Endothelial cell of umbilical vein (primary cell): ENCODE measurements at regions not wholly inside any gene's neighbourhood (a gene's known extent, or its start where the extent isn't known, plus 50 kb on each side); places are given as distances from the start of the nearest gene placed in this dataset.

ENCODE experiments used
- BruUV-seq: library from RNA; stranded (reverse); fragments of 400-500 nt; replicated peaks from 2 replicates; lab custom pipeline; 2021; lab: Mats Ljungman, UMichigan
- CTCF ChIA-PET: fragments of 300-600, 350-600 bp; sonication (Branson Sonifier 250); formaldehyde crosslinking; loops from one replicate; lab custom pipeline; 2021; ENCODE audit warnings: antibody characterized with exemption, inconsistent platforms; lab: Charles Lee
- POLR2A ChIA-PET: fragments of 300-600, 350-600 bp; sonication (Branson Sonifier 250); formaldehyde crosslinking; loops from one replicate; lab custom pipeline; 2021; ENCODE audit warnings: antibody characterized with exemption, inconsistent platforms; lab: Charles Lee
- DNase-seq: peaks from one replicate; pipeline ENCODE4 v3.0.0-alpha.2; 2011; ENCODE audit warnings: low read depth, low spot score
- FAIRE-seq: peaks from 2 replicates; lab custom pipeline; 2011; peaks lifted over from hg19 to GRCh38; lab: Jason Lieb, UNC
- H2AFZ ChIP-seq: 2 replicates; pipeline ENCODE4 v1.6.0; 2012; ENCODE audit warnings: low read depth, low read length, control low read depth, inconsistent platforms
- H3K27ac ChIP-seq: 2 replicates; pipeline ENCODE4 v1.5.1; 2011; ENCODE audit warnings: low read depth, mild to moderate bottlenecking, control low read depth, low read length, moderate library complexity; ENCODE audit not compliant: insufficient read depth
- H3K27me3 ChIP-seq, 2 experiments: 2 replicates each; pipeline versions ENCODE4 v1.6.0 to v1.6.1; 2011; ENCODE audit warnings: low read length in 2 of 2, mixed read lengths in 1 of 2; ENCODE audit not compliant: control insufficient read depth in 2 of 2, insufficient read depth in 2 of 2
- H3K36me3 ChIP-seq, 2 experiments: 2 replicates in 1 of 2; 3 replicates in 1 of 2; pipeline ENCODE4 v1.5.1; 2011; ENCODE audit warnings: low read length in 2 of 2, mild to moderate bottlenecking in 1 of 2, moderate library complexity in 1 of 2; ENCODE audit not compliant: control insufficient read depth in 2 of 2, insufficient read depth in 2 of 2; ENCODE audit errors: extremely low read depth in 1 of 2
- H3K4me1 ChIP-seq: 3 replicates; pipeline ENCODE4 v1.5.1; 2011; ENCODE audit warnings: mild to moderate bottlenecking, low read length; ENCODE audit not compliant: control insufficient read depth, insufficient read depth; ENCODE audit errors: extremely low read depth
- H3K4me2 ChIP-seq: 2 replicates; pipeline ENCODE4 v1.6.1; 2011; ENCODE audit warnings: low read length, control low read depth, mixed read lengths; ENCODE audit not compliant: insufficient read depth
- H3K4me3 ChIP-seq, 3 experiments: fragments of 200-600 bp in 1 of 3; sonication (generic), shearing (Covaris generic) in 1 of 3; replicated peaks in 1 of 3; 2 replicates each; pipeline ENCODE4 v1.5.1; 2011 to 2016; ENCODE audit warnings: control low read depth in 3 of 3, low read length in 3 of 3, mild to moderate bottlenecking in 2 of 3, inconsistent platforms in 1 of 3, low read depth in 1 of 3, moderate library complexity in 1 of 3; ENCODE audit not compliant: insufficient read depth in 1 of 3
- H3K79me2 ChIP-seq: 2 replicates; pipeline ENCODE4 v1.6.0; 2012; ENCODE audit warnings: low read length, inconsistent platforms; ENCODE audit not compliant: control insufficient read depth, insufficient read depth
- H3K9ac ChIP-seq: replicated peaks from 2 replicates; pipeline ENCODE3; 2011; ENCODE audit warnings: low read length, control low read depth; ENCODE audit not compliant: insufficient read depth; ENCODE audit errors: extremely low read depth
- H3K9me1 ChIP-seq: replicated peaks from 3 replicates; pipeline ENCODE4 v1.6.0; 2011; ENCODE audit warnings: mild to moderate bottlenecking, low read length; ENCODE audit not compliant: control insufficient read depth, insufficient read depth; ENCODE audit errors: extremely low read depth
- H3K9me3 ChIP-seq: replicated peaks from 2 replicates; pipeline ENCODE4 v1.5.1; 2012; ENCODE audit warnings: low read length, inconsistent platforms; ENCODE audit not compliant: control insufficient read depth, insufficient read depth
- H4K20me1 ChIP-seq: replicated peaks from 2 replicates; pipeline ENCODE3; 2011; ENCODE audit warnings: mild to moderate bottlenecking, low read length; ENCODE audit not compliant: control insufficient read depth, insufficient read depth; ENCODE audit errors: extremely low read depth
- CTCF ChIP-seq, 2 donors: IDR thresholded peaks; 1 replicate in 1 of 2; 2 replicates in 1 of 2; pipeline ENCODE4 v1.5.1; 2011; ENCODE audit warnings: low read length in 2 of 2, mild to moderate bottlenecking in 2 of 2, moderate library complexity in 2 of 2, control low read depth in 1 of 2, inconsistent platforms in 1 of 2, low read depth in 1 of 2; ENCODE audit not compliant: insufficient read depth in 1 of 2; ENCODE audit errors: extremely low read depth in 1 of 2
- EZH2 ChIP-seq: IDR thresholded peaks from 2 replicates; pipeline ENCODE4 v1.6.1; 2012; ENCODE audit warnings: borderline replicate concordance, low read depth, mild to moderate bottlenecking, moderate library complexity, low read length, inconsistent platforms; ENCODE audit not compliant: severe bottlenecking
- FOS ChIP-seq: IDR thresholded peaks from 2 replicates; pipeline ENCODE4 v1.6.1; 2011; ENCODE audit warnings: mild to moderate bottlenecking, low read length, moderate library complexity, borderline replicate concordance; ENCODE audit not compliant: insufficient read depth
- GATA2 ChIP-seq: IDR thresholded peaks from 2 replicates; pipeline ENCODE4 v1.7.0; 2011; ENCODE audit warnings: low read depth, mild to moderate bottlenecking, moderate library complexity, mixed read lengths, low read length; ENCODE audit not compliant: insufficient read length, insufficient read depth
- JUN ChIP-seq: IDR thresholded peaks from 2 replicates; pipeline ENCODE4 v1.6.1; 2011; ENCODE audit warnings: borderline replicate concordance, low read depth; ENCODE audit not compliant: insufficient read length, insufficient read depth
- MAX ChIP-seq: IDR thresholded peaks from 2 replicates; pipeline ENCODE4 v1.6.1; 2011; ENCODE audit not compliant: insufficient read depth, insufficient read length
- MYC ChIP-seq: IDR thresholded peaks from one replicate; pipeline ENCODE4 v1.6.1; 2011; ENCODE audit warnings: mild to moderate bottlenecking, low read depth, low read length
- POLR2A ChIP-seq: IDR thresholded peaks from 2 replicates; pipeline ENCODE4 v1.6.1; 2012; ENCODE audit warnings: low read depth, mild to moderate bottlenecking, control low read depth, low read length
- POLR2AphosphoS5 ChIP-seq: IDR thresholded peaks from 2 replicates; pipeline ENCODE4 v1.6.1; 2012; ENCODE audit warnings: low read depth, mild to moderate bottlenecking, control low read depth, low read length, moderate library complexity; ENCODE audit not compliant: insufficient read depth
- dilution Hi-C: fragments of 300-500 bp; cut with MboI; formaldehyde crosslinking; loops from one replicate; pipeline ENCODE4 v1.15.0; 2019; ENCODE audit warnings: low sequenced_read_pairs; ENCODE audit not compliant: extremely low pct_ligation_motif_present
- intact Hi-C: fragments of 100-400 bp; cut with micrococcal nuclease; formaldehyde crosslinking; loops from one replicate; pipeline ENCODE4 v1.10.0; 2022

GRCh38 chr2:234841321-234842015, 110.3 kb upstream of the SH3BP4 start:
- no TSS peak for BruUV-seq
- Histone ChIP-seq H3K4me1 (peaks cover 19% of the 10 kb centered on the region), H3K27ac (no peak overlapping the region), H3K9me1 (no peaks in the 10 kb centered on the region), H3K9me3 (no peaks in the 10 kb centered on the region), H3K27me3 (no peaks in the 10 kb centered on the region), H2AFZ (no peak overlapping the region), H3K79me2 (no peaks in the 10 kb centered on the region), H4K20me1 (no peaks in the 10 kb centered on the region), H3K4me3 (no peak overlapping the region), H3K4me2 (no peak overlapping the region), H3K9ac (no peak overlapping the region), H3K36me3 (no peaks in the 10 kb centered on the region)
- intact Hi-C loops (loop anchor here (2.0 to 5.0 kb wide), 2 partner anchors 111 to 151 kb away; partner anchors contain the start of gene SH3BP4), dilution Hi-C loops (no loop called here)
- FAIRE-seq: peak; percentile 35
- DNase-seq: peak; percentile 14
- ChIA-PET CTCF (interaction anchor here (1.8 to 7.5 kb wide), 2 partner anchors 10 to 39 kb away, joined by 7 to 54 read pairs; no protein-coding TSS in a partner anchor), POLR2A (no interaction called here)
- TF ChIP-seq POLR2AphosphoS5: no peak

- FAIRE-seq: peak; percentile 99
- H3K4me1 ChIP-seq: peaks cover 19% of the 10 kb centered on the region
- H3K27ac ChIP-seq: peak overlapping the region; percentile 62
- H3K9me1 ChIP-seq: no peaks in the 10 kb centered on the region
- H3K79me2 ChIP-seq: no peaks in the 10 kb centered on the region
- CTCF ChIA-PET: interaction anchor here (1.8 to 7.5 kb wide), 2 partner anchors 12 to 40 kb away, joined by 7 to 54 read pairs; no protein-coding TSS in a partner anchor
- POLR2A ChIA-PET: no interaction called here
- H2AFZ ChIP-seq: no peak overlapping the region
- H3K36me3 ChIP-seq: no peaks in the 10 kb centered on the region
- no peaks in the 10 kb centered on the region for H3K9me3 ChIP-seq
- peak; percentile 95 for DNase-seq
- no peak overlapping the region for H3K9ac ChIP-seq
- peak overlapping the region; percentile 63 for H3K4me2 ChIP-seq
- H4K20me1 ChIP-seq: no peaks in the 10 kb centered on the region
- TF ChIP-seq GATA2 (peak; percentile 75), JUN (peak; percentile 95), POLR2A (no peak), CTCF (IDR thresholded peaks at IDR 0.05; ENCODE audit: extremely low read depth in 1 of 2, insufficient read depth in 1 of 2, low read depth in 1 of 2, low read length in 2 of 2) (no peak), MYC (peak; percentile 63), EZH2 (no peak), MAX (no peak), FOS (peak; percentile 96), POLR2AphosphoS5 (peak; percentile 86)
- intact Hi-C loops: loop anchor here (1.0 to 5.0 kb wide), 7 partner anchors 16 to 219 kb away; partner anchors contain the start of gene SH3BP4
- dilution Hi-C loops: no loop called here
- H3K27me3 ChIP-seq: no peaks in the 10 kb centered on the region
- no peak overlapping the region for H3K4me3 ChIP-seq
- BruUV-seq: no TSS peak
Observed at GRCh38 chr2:234840336-234840735, 111.5 kb upstream of the SH3BP4 start.
